Progenitor cell of endocrine pancreas (in vitro differentiated cells): ENCODE measurements at regions not wholly inside any gene's neighbourhood (a gene's known extent, or its start where the extent isn't known, plus 50 kb on each side); places are given as distances from the start of the nearest gene placed in this dataset.
A peak's percentile ranks its signal among the peaks of the same experiment; 100 is the strongest.

ENCODE experiments used
- DNase-seq: peaks from one replicate; pipeline ENCODE4 v3.0.0; 2021; ENCODE audit warnings: low spot score; ENCODE audit not compliant: unreplicated experiment
- H3K27ac Mint-ChIP-seq: 2 replicates; pipeline ENCODE4 v1.8.0; 2021; ENCODE audit warnings: mild to moderate bottlenecking, moderate library complexity, mixed read lengths
- H3K27me3 Mint-ChIP-seq: 2 replicates; pipeline ENCODE4 v1.8.0; 2021; ENCODE audit warnings: mixed read lengths
- H3K36me3 Mint-ChIP-seq: 2 replicates; pipeline ENCODE4 v1.8.0; 2022; ENCODE audit warnings: mixed read lengths; ENCODE audit not compliant: insufficient read depth
- H3K4me1 Mint-ChIP-seq: 2 replicates; pipeline ENCODE4 v1.8.0; 2021; ENCODE audit warnings: low read depth, mixed read lengths
- H3K4me3 Mint-ChIP-seq: 2 replicates; pipeline ENCODE4 v1.8.0; 2021; ENCODE audit warnings: low read depth, mild to moderate bottlenecking, moderate library complexity, mixed read lengths
- H3K9me3 Mint-ChIP-seq: 2 replicates; pipeline ENCODE4 v1.8.0; 2021; ENCODE audit warnings: low read depth, mixed read lengths
- TF ChIP-seq, protein P1 (sequence below): fragments of 200-600 bp; sonication (generic); IDR thresholded peaks from one replicate; pipeline ENCODE4 v1.5.0; 2021; ENCODE audit warnings: antibody characterized with exemption, mild to moderate bottlenecking; ENCODE audit not compliant: unreplicated experiment

DNA sequence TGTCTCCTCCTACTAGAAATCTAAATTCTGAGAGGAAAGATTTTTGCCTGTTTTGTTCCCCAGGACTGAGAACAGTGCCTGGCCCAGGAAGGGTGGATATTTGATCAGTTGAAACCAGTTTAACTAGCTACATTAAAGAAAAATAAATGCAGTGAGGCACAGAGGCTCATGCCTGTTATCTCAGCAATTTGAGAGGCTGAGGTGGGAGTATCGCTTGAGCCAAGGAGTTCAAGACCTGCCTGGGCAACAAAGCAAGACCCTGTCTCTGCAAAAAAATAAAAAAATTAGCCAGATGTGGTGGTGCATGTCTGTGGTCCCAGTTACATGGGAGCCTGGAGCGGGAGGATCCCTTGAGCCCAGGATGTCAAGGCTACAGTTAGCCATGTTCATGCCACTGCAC is 104.8 kb upstream of the CPEB4 start:
- Mint-ChIP-seq H3K9me3 (no peaks in the 10 kb centered on the region), H3K27ac (no peak overlapping the region), H3K36me3 (no peaks in the 10 kb centered on the region), H3K4me3 (no peak overlapping the region), H3K4me1 (peaks cover 13% of the 10 kb centered on the region), H3K27me3 (peaks cover 7% of the 10 kb centered on the region)
- TF ChIP-seq, protein P1, sequence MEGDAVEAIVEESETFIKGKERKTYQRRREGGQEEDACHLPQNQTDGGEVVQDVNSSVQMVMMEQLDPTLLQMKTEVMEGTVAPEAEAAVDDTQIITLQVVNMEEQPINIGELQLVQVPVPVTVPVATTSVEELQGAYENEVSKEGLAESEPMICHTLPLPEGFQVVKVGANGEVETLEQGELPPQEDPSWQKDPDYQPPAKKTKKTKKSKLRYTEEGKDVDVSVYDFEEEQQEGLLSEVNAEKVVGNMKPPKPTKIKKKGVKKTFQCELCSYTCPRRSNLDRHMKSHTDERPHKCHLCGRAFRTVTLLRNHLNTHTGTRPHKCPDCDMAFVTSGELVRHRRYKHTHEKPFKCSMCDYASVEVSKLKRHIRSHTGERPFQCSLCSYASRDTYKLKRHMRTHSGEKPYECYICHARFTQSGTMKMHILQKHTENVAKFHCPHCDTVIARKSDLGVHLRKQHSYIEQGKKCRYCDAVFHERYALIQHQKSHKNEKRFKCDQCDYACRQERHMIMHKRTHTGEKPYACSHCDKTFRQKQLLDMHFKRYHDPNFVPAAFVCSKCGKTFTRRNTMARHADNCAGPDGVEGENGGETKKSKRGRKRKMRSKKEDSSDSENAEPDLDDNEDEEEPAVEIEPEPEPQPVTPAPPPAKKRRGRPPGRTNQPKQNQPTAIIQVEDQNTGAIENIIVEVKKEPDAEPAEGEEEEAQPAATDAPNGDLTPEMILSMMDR = no peak
- no peak for DNase-seq

DNA sequence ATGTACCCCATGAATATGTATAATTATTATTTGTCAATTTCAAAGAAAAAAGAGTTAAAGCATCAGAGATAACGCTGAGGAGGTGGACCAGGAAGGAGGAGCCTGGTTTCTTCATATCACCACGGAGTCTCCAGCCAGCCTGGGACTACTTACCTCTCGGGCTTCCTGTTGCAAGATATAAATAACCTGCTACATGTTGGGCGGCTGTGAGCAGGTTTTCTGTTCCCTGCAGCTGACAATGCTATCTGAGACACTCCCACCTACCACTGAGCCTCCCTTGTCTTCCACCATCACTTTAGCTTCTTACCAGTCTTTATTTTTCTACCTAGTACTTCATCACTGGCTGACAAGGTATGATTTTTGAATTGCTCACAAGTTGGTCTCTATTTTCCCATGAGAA is 102.7 kb upstream of the CPEB4 start:
- peaks cover 4% of the 10 kb centered on the region for H3K27me3 Mint-ChIP-seq
- no peaks in the 10 kb centered on the region for H3K36me3 Mint-ChIP-seq
- H3K4me1 Mint-ChIP-seq = peaks cover 16% of the 10 kb centered on the region
- DNase-seq = no peak
- no peak overlapping the region for H3K27ac Mint-ChIP-seq
- H3K9me3 Mint-ChIP-seq = no peaks in the 10 kb centered on the region
- no peak overlapping the region for H3K4me3 Mint-ChIP-seq
- TF ChIP-seq, protein P1 = no peak

DNA sequence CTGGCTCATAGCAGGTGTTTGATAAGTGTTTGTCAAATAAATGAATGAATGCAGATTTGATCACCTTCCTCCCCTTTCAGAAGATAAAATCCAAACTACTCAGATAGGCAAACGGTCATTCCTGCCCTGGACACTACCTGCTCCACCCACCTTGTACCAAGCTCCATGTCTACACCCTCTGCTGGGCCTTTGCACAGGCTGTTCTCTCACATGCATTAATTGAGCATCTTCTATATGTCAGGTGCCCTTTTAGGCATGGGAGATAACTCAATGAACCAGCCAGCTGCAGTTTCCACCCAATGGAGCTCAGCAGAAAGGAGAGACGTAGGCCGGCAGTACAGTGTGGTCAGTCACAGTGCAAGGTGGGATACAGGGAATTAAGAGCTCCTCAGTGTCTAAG is 102.3 kb upstream of the CPEB4 start:
- H3K27ac Mint-ChIP-seq = no peak overlapping the region
- TF ChIP-seq, protein P1 = no peak
- DNase-seq = no peak
- no peaks in the 10 kb centered on the region for H3K36me3 Mint-ChIP-seq
- no peaks in the 10 kb centered on the region for H3K9me3 Mint-ChIP-seq
- no peak overlapping the region for H3K4me3 Mint-ChIP-seq
- H3K4me1 Mint-ChIP-seq = peaks cover 16% of the 10 kb centered on the region
- H3K27me3 Mint-ChIP-seq = peaks cover 4% of the 10 kb centered on the region

DNA sequence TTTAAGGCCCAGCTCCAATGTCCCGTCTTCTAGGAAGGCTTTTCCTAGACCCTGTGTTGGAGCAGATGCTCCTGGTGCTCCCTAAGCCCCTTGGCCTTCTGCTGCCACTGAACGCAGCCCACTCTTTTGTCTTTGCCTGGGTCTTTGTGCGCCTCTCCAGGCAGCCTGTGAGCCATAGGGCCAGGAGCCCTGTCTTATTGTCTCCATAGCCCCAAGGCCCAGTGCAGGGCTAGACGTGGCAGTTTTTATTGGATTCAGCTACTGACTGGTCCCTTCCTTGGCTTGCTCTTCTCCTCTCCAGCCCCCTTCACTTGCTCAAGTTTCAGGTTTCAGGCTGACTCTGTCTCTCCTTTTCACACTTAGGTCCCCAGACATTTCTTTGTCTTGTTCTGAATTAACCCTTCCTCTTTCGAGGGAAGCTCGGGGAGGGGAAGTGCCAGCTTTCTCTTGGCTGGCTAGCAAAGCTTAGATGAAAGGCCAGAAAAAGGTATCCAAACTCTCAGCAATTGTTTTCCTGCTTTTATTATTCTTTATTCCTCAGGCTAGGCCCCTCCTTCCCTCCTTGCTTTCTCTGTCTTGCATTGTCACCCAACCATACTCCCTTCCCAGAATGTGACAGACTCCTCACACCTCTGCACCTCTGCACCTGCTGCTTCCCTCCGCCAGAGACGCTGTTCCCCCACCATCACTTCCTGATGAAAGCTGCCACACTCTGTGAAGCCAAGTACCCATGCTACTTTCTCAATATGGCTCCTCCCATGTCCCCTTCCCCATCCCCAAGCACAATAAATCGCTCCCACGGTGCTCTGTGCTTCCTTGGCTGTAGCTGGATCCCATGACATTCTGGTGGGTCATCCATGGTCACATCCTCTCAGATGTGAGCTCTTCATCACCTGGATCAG is 101.6 kb upstream of the CPEB4 start:
- no peaks in the 10 kb centered on the region for H3K36me3 Mint-ChIP-seq
- no peaks in the 10 kb centered on the region for H3K9me3 Mint-ChIP-seq
- DNase-seq = no peak
- peak overlapping the region; percentile 25 for H3K27ac Mint-ChIP-seq
- no peak overlapping the region for H3K4me3 Mint-ChIP-seq
- H3K4me1 Mint-ChIP-seq = peaks cover 13% of the 10 kb centered on the region
- TF ChIP-seq, protein P1 = no peak
- peaks cover 4% of the 10 kb centered on the region for H3K27me3 Mint-ChIP-seq

DNA sequence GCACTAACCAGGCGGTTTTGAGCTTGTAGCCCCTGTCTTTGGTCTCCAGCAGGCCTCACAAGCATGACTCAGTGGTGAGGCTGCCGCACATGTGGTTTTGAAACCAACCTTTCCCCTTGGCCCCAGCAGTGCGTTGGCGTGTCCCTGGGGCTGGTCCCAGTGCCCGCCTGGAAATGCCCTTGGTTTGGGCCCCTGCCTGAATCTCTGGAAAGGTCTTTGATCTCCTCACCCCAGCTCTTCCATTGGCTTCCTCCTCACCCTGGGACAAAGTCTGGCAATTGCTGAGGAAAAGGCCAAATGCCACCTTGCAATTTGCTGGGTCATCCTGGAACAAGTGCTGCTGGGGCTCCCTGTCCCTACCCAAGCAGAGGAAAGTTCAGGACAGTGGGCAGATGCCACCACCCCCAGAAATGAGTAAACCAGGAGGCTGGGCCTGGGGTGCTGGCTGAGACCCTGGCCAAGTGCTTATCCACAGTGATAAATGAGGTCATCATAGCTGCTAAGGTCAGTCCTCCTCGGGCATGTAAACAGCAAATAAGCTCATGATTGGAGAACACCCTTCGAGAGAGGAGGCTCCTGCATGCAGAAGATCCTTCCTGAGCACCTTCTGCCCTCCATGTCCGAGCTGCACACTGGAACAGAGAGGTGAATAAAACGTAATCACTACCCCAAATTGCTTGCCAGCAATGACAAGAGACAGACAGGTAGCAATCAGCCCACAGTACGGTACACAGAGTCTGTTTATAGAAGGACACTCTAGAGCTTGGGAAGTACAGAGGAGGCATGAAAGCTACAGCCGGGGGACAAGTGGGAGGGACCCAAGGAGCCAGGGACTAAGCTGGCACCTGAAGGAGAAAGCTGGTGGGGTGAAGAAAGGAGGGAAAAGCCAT is 98.9 kb upstream of the CPEB4 start:
- TF ChIP-seq, protein P1 = no peak
- H3K27ac Mint-ChIP-seq = peak overlapping the region; percentile 63
- no peak overlapping the region for H3K4me3 Mint-ChIP-seq
- H3K27me3 Mint-ChIP-seq = peaks cover 4% of the 10 kb centered on the region
- peaks cover 13% of the 10 kb centered on the region for H3K4me1 Mint-ChIP-seq
- no peak for DNase-seq
- H3K36me3 Mint-ChIP-seq = no peaks in the 10 kb centered on the region
- H3K9me3 Mint-ChIP-seq = no peaks in the 10 kb centered on the region
